Body of pancreas (tissue), 4 donors: ENCODE measurements at regions not wholly inside any gene's neighbourhood (a gene's known extent, or its start where the extent isn't known, plus 50 kb on each side); places are given as distances from the start of the nearest gene placed in this dataset.

ENCODE experiments used
- CTCF ChIP-seq, 7 experiments: fragments of 450-650 bp in 4 of 7; fragments of 200-600 bp in 3 of 7; sonication (generic) in 3 of 7; IDR thresholded peaks; one replicate each; pipeline ENCODE4 v1.5.1; 2016 to 2019; ENCODE audit warnings: antibody characterized with exemption in 7 of 7
- POLR2A ChIP-seq, 3 donors: fragments of 450-650 bp; IDR thresholded peaks; one replicate each; pipeline ENCODE4 v1.6.1; 2016; ENCODE audit warnings: antibody characterized with exemption in 3 of 3, mild to moderate bottlenecking in 2 of 3

- TF ChIP-seq POLR2A (IDR thresholded peaks at IDR 0.05) (no peak), CTCF (IDR thresholded peaks at IDR 0.05) (no peak)
Measured at GRCh38 chr1:30123896-30124295, 599.5 kb downstream of the MATN1 start.
